ENCODE measurements at regions not wholly inside any gene's neighbourhood (a gene's known extent, or its start where the extent isn't known, plus 50 kb on each side); places are given as distances from the start of the nearest gene placed in this dataset.

- TF ChIP-seq CTCF (IDR thresholded peaks at IDR 0.05 in 4 of 5, conservative IDR thresholded peaks at IDR 0.05 in 1 of 5) (no peak), POLR2A (IDR thresholded peaks at IDR 0.05) (no peak)
These were observed 279.3 kb downstream of the DUSP6 start for GRCh38 chr12:89073027-89073398.
